ENCODE measurements at regions not wholly inside any gene's neighbourhood (a gene's known extent, or its start where the extent isn't known, plus 50 kb on each side); places are given as distances from the start of the nearest gene placed in this dataset.
"Not testable (repeated sequence)": the region's sequence is repeated elsewhere in the genome, so short reads cannot be mapped to it uniquely, and the experiment has no call there.

GRCh38 chr11:46181843-46182424 is 60.7 kb upstream of the PHF21A start:
- DNase-seq = no peak

- no peak for DNase-seq
Observed at GRCh38 chr11:46181387-46181786, 60.1 kb upstream of the PHF21A start.

GRCh38 chr11:46180736-46181135 is 59.5 kb upstream of the PHF21A start:
- DNase-seq = no peak

DNA sequence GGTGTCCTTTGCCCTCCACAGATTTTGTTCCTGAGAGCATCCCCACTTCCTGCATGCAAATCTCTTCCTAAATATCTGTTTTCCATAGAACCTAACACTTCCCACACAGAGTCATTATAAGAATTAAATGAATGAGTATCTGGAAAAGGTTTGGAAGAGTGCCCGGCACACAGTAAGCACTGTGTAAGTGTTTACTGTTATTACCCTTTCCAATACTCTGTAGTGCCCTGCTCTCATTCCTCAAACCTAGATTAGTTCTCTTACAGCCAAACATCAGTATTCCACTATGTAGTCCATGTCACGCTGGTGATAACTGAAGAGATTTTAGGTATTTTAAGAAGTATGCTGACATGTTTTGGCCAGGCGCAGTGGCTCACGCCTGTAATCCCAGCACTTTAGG is 57.3 kb upstream of the PHF21A start:
- no peak for DNase-seq

- no peak for DNase-seq
Observed at GRCh38 chr11:46176421-46176820, 55.2 kb upstream of the PHF21A start.

DNA sequence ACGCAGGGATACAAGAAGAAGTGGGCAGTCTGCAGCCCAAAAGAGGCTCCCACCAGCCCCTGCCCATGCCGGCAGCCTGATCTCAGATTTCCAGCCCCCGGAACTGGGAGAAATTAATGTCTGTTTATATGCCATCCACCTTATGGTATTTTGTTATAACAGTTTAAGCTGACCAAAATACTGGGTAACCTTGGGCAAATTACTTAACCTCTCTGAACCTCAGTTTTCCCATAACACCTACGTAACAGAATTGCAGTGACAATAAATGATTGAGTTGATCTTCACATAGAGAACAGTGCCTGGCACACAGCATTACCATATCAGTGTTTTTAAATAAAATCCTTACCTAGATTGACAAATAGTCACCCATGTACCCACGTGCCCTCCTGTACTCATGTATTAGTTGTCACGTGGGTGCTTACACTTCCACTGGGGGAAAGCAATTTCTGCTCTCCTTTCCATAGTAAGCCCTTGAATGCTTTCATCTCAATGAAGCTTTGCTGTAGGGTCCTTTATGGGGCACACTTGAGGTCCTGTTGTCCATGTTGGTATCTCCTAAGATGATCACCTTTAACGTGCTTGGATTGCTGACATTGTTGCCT is 54.2 kb upstream of the PHF21A start:
- no peak for DNase-seq

GRCh38 chr11:46171693-46172092 is 50.4 kb upstream of the PHF21A start:
- not testable (repeated sequence) for DNase-seq

Measured in bone marrow (tissue), 2 donors.